Tibial artery (tissue), 4 donors: ENCODE measurements at regions not wholly inside any gene's neighbourhood (a gene's known extent, or its start where the extent isn't known, plus 50 kb on each side); places are given as distances from the start of the nearest gene placed in this dataset.
A peak's percentile ranks its signal among the peaks of the same experiment; 100 is the strongest.

ENCODE experiments used
- DNase-seq, 2 donors: peaks; one replicate each; pipeline ENCODE4 v3.0.0-alpha.2; 2019
- H3K27ac ChIP-seq, 2 donors: fragments of 200-600 bp; sonication (generic) in 1 of 2; 1 replicate in 1 of 2; 2 replicates in 1 of 2; pipeline ENCODE4 v1.5.1; 2018 to 2019; ENCODE audit warnings: mild to moderate bottlenecking in 1 of 2
- H3K27me3 ChIP-seq, 2 donors: fragments of 200-600 bp; sonication (generic) in 1 of 2; one replicate each; pipeline versions ENCODE4 v1.5.1 to v1.6.0; 2016 to 2019
- H3K36me3 ChIP-seq, 3 donors: fragments of 200-600 bp; sonication (generic) in 2 of 3; one replicate each; pipeline ENCODE4 v1.5.1; 2016 to 2019; ENCODE audit warnings: mild to moderate bottlenecking in 2 of 3
- H3K4me1 ChIP-seq, 4 donors: fragments of 200-600 bp; sonication (generic) in 2 of 4; 1 replicate in 3 of 4; 2 replicates in 1 of 4; pipeline ENCODE4 v1.5.1; 2016 to 2019
- H3K4me3 ChIP-seq, 2 donors: fragments of 200-600 bp; sonication (generic) in 1 of 2; 1 replicate in 1 of 2; 2 replicates in 1 of 2; pipeline ENCODE4 v1.5.1; 2018 to 2019; ENCODE audit warnings: mild to moderate bottlenecking in 2 of 2
- H3K9me3 ChIP-seq, 3 donors: fragments of 200-600 bp; sonication (generic) in 1 of 3; one replicate each; pipeline ENCODE4 v1.5.1; 2016 to 2019
- CTCF ChIP-seq, 2 experiments: fragments of 200-600 bp in 1 of 2; fragments of 450-650 bp in 1 of 2; IDR thresholded peaks; one replicate each; pipeline ENCODE4 v1.5.1; 2017 to 2019; ENCODE audit warnings: antibody characterized with exemption in 2 of 2, mild to moderate bottlenecking in 1 of 2, moderate library complexity in 1 of 2
- intact Hi-C: fragments of 100-400 bp; cut with DNase I; formaldehyde crosslinking; loops from one replicate; pipeline ENCODE4 v1.15.0; 2023; ENCODE audit warnings: low total_unique reads

GRCh38 chr13:30133554-30133912, 173.8 kb downstream of the KATNAL1 start:
- intact Hi-C loops: loop anchor here (5.0 to 10.0 kb wide), 3 partner anchors 331 to 911 kb away; partner anchors contain the start of gene HMGB1
- no peak for TF ChIP-seq CTCF (IDR thresholded peaks at IDR 0.05)
- H3K4me1 ChIP-seq: peaks cover 0 to 21% (median 11%) of the 10 kb centered on the region in 4 donors

DNA sequence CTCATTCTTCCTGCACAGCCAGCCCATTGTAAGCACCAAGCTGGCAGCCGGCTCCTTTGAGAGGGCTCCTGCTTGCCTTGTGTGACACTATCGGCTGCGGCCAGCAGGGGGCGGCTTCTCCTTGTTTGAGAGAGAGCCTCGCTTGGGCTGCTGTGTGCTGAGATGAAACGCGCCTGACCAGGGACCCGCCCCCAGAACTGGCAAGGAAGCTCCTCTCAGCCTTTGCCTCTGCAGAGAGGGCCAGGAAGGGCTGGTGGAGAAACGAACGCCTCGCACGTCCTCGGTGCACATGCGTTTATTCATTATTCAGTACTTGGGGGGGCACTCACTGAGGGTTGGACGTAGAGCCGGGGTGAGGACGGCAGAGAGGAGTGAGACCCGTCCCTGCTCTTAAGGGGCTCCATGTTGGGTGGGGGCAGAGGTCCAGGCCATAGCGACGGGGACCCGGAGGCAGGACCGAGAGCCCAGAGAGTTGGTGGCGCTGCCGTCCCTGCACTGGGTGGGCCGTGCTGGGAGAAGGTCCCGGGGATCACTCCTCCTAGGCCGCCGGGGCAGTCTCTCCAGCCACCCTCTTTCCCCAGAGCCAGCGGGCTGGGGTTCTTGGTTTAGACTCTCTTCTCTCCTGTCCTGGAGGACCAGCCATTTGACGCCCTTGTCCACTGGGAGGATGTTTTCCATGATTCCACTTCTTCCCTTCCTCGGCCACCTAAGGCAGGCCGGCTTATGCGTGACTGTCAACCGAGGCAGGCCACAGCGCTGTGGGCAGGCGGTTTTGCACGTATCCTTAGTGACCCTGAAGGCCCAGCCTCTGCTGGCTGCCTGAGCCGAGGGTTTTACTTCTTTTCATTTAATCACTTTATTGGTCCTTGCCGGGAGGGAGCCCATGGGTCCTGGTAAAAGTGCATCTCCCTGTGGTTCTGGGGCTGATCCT, 174.5 kb downstream of the KATNAL1 start:
- H3K4me1 ChIP-seq: peaks cover 0 to 21% (median 11%) of the 10 kb centered on the region in 4 donors
- H3K4me3 ChIP-seq: no peak overlapping the region
- H3K27me3 ChIP-seq: no peaks in the 10 kb centered on the region
- H3K36me3 ChIP-seq: no peaks in the 10 kb centered on the region
- no peaks in the 10 kb centered on the region for H3K9me3 ChIP-seq
- TF ChIP-seq CTCF (IDR thresholded peaks at IDR 0.05): peak; percentile 90 to 95
- intact Hi-C loops: loop anchor here (5.0 to 10.0 kb wide), 3 partner anchors 332 to 912 kb away; partner anchors contain the start of gene HMGB1
- peak; percentile 97 to 99 for DNase-seq
- no peak overlapping the region for H3K27ac ChIP-seq

More at GRCh38 chr13:30133554-30133912, 173.8 kb downstream of the KATNAL1 start:
- Histone ChIP-seq H3K4me3 (no peak overlapping the region), H3K36me3 (no peaks in the 10 kb centered on the region), H3K27ac (peak overlapping the region in 1 of 2 donors; percentile 18), H3K9me3 (no peaks in the 10 kb centered on the region), H3K27me3 (no peaks in the 10 kb centered on the region)
- no peak for DNase-seq

GRCh38 chr13:30129411-30129810, 177.9 kb downstream of the KATNAL1 start:
- intact Hi-C loops: no loop called here
- Histone ChIP-seq H3K4me1 (peaks cover 0 to 44% (median 27%) of the 10 kb centered on the region in 4 donors), H3K27ac (no peak overlapping the region), H3K36me3 (no peaks in the 10 kb centered on the region), H3K27me3 (no peaks in the 10 kb centered on the region), H3K4me3 (no peak overlapping the region), H3K9me3 (no peaks in the 10 kb centered on the region)
- no peak for TF ChIP-seq CTCF (IDR thresholded peaks at IDR 0.05)
- DNase-seq: peak in 1 of 2 donors; percentile 10

DNA sequence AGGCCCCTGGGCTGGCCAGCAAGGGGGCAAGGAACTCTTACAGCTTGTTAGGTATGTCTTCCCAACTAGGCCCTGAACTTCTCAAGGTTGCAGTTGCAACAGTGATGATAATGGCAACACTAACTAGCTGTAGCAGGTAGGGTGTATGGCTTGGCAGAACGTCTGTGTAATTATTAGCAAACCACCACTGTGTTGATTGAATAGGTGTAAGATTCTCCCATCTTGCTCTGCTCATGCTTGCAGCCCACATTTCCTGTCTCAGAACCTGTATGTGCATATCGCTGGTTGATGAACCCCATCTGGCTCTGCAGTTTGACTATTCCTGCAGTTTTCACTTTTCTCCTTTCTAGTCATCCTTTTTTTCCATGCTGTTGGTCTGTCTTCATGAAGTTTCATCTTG, 178.8 kb downstream of the KATNAL1 start:
- peak in 1 of 2 donors; percentile 10 for DNase-seq
- no peak overlapping the region for H3K27ac ChIP-seq
- no peak overlapping the region for H3K4me3 ChIP-seq
- H3K4me1 ChIP-seq: peaks cover 0 to 37% (median 21%) of the 10 kb centered on the region in 4 donors
- no peaks in the 10 kb centered on the region for H3K27me3 ChIP-seq
- TF ChIP-seq CTCF (IDR thresholded peaks at IDR 0.05): no peak
- H3K9me3 ChIP-seq: no peaks in the 10 kb centered on the region
- intact Hi-C loops: no loop called here
- H3K36me3 ChIP-seq: no peaks in the 10 kb centered on the region

DNA sequence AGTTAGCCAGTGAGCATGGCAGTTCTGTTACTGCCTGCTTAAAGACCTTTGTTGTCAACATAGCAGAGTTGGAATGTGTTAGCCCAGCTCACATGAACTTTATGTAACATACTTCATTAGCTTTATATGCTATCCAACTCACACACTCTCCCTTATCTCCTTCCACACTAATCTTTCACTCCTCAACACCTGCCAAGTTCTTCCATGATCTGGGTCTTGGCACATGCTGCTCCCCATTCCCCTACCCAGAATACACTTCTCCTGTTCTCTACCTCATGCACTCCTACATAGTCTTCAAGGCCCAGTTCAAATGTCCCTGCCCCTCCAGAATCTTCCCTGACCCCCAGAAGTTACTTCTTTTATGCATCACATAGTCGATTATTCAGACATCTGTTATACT, 179.3 kb downstream of the KATNAL1 start:
- peaks cover 0 to 33% (median 19%) of the 10 kb centered on the region in 4 donors for H3K4me1 ChIP-seq
- no peaks in the 10 kb centered on the region for H3K36me3 ChIP-seq
- no peak for TF ChIP-seq CTCF (IDR thresholded peaks at IDR 0.05)
- H3K27me3 ChIP-seq: no peaks in the 10 kb centered on the region
- H3K9me3 ChIP-seq: no peaks in the 10 kb centered on the region
- peak in 1 of 2 donors; percentile 23 for DNase-seq
- intact Hi-C loops: no loop called here
- H3K27ac ChIP-seq: no peak overlapping the region
- no peak overlapping the region for H3K4me3 ChIP-seq
